Upper lobe of left lung (tissue), 4 donors: ENCODE measurements at regions not wholly inside any gene's neighbourhood (a gene's known extent, or its start where the extent isn't known, plus 50 kb on each side); places are given as distances from the start of the nearest gene placed in this dataset.

Experiments used
- POLR2A ChIP-seq, 4 donors: fragments of 450-650 bp; IDR thresholded peaks; one replicate each; pipeline ENCODE4 v1.5.1; 2016 to 2017; ENCODE audit warnings: antibody characterized with exemption in 4 of 4, mild to moderate bottlenecking in 2 of 4
- POLR2AphosphoS5 ChIP-seq, 2 donors: sonication (generic); formaldehyde crosslinking; IDR thresholded peaks; one replicate each; pipeline ENCODE4 v1.5.1; 2017; ENCODE audit warnings: antibody characterized with exemption in 2 of 2
- TF ChIP-seq, protein P1 (sequence below), 6 experiments: fragments of 450-650 bp in 4 of 6; fragments of 200-600 bp in 2 of 6; sonication (generic) in 2 of 6; IDR thresholded peaks; one replicate each; pipeline ENCODE4 v1.5.1; 2016 to 2019; ENCODE audit warnings: antibody characterized with exemption in 6 of 6

DNA sequence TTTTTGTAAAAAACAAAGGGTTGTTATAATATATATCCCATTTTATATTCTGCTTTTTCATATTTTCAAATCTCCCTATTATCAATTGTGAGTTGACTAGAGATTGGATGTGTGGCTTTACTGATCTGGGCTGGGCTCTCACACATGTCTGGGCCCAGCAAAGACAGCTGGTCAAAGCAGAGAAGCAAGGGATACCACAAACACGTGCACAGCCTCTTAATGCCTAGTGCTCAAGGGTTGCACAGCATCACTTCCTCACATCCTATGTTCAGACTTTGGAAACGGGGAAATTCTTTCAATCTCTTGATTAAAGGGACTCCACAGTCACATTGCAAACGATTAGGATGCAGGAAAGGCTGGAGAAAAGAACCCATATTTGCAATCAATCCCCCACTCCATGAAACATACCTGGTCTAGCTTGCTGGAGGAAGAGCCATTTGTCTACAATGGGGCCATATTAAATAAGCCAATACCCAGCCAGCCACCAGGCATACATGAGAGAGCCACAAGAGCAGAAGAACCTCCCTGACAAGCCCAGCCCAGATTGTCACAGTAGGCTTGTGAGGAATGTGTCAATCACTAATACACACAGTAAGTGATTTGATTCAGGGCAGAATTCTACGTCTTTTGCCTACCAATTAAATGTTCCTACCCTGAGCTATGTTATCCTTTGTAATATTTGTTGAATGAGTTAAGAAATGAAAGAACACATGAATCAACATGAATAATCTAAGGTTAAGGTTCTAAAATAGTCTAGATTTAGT, 431.2 kb downstream of the TNS3 start:
- TF ChIP-seq, protein P1, sequence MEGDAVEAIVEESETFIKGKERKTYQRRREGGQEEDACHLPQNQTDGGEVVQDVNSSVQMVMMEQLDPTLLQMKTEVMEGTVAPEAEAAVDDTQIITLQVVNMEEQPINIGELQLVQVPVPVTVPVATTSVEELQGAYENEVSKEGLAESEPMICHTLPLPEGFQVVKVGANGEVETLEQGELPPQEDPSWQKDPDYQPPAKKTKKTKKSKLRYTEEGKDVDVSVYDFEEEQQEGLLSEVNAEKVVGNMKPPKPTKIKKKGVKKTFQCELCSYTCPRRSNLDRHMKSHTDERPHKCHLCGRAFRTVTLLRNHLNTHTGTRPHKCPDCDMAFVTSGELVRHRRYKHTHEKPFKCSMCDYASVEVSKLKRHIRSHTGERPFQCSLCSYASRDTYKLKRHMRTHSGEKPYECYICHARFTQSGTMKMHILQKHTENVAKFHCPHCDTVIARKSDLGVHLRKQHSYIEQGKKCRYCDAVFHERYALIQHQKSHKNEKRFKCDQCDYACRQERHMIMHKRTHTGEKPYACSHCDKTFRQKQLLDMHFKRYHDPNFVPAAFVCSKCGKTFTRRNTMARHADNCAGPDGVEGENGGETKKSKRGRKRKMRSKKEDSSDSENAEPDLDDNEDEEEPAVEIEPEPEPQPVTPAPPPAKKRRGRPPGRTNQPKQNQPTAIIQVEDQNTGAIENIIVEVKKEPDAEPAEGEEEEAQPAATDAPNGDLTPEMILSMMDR (IDR thresholded peaks at IDR 0.05) = no peak
- no peak for TF ChIP-seq POLR2A (IDR thresholded peaks at IDR 0.05)
- TF ChIP-seq POLR2AphosphoS5 (IDR thresholded peaks at IDR 0.05) = no peak
